RWPE1 (cell line): ENCODE measurements at regions not wholly inside any gene's neighbourhood (a gene's known extent, or its start where the extent isn't known, plus 50 kb on each side); places are given as distances from the start of the nearest gene placed in this dataset.

Experiments used
- CTCF ChIA-PET: fragments of 350-600 bp; sonication (Branson Sonifier 250); formaldehyde crosslinking; extraction: SDS; loops from one replicate; lab custom pipeline; 2021; lab: Yijun Ruan, JAX
- POLR2A ChIA-PET: fragments of 400-600 bp; formaldehyde crosslinking; extraction: SDS; loops from one replicate; lab custom pipeline; 2020; ENCODE audit warnings: antibody characterized with exemption; ENCODE audit not compliant: low non-redundant PET; lab: Yijun Ruan, JAX
- DNase-seq: peaks from one replicate; pipeline ENCODE4 v3.0.0; 2012; ENCODE audit warnings: low spot score
- H3K27ac ChIP-seq: fragments of 450-650 bp; 2 replicates; pipeline ENCODE4 v1.5.1; 2017
- CTCF ChIP-seq: fragments of 450-650 bp; conservative IDR thresholded peaks from 2 replicates; pipeline ENCODE4 v1.5.1; 2017; ENCODE audit warnings: low read depth, mild to moderate bottlenecking

GRCh38 chr22:49715450-49715849 is 112.2 kb downstream of the BRD1 start:
- DNase-seq, result no peak
- no peak overlapping the region for H3K27ac ChIP-seq
- ChIA-PET CTCF (no interaction called here), POLR2A (no interaction called here)
- no peak for TF ChIP-seq CTCF

- no peak for TF ChIP-seq CTCF
- POLR2A ChIA-PET, result no interaction called here
- CTCF ChIA-PET, result interaction anchor here (0.5 kb wide), 1 partner anchor 1025 kb away, joined by 3 read pairs; no protein-coding TSS in a partner anchor
- no peak for DNase-seq
- no peak overlapping the region for H3K27ac ChIP-seq
Observed at GRCh38 chr22:49713003-49713402, 114.7 kb downstream of the BRD1 start.

GRCh38 chr22:49712195-49712791 is 115.4 kb downstream of the BRD1 start:
- H3K27ac ChIP-seq, result no peak overlapping the region
- POLR2A ChIA-PET, result no interaction called here
- peak; percentile 8 for DNase-seq
- no peak for TF ChIP-seq CTCF
- CTCF ChIA-PET, result interaction anchor here (0.5 kb wide), 1 partner anchor 1025 kb away, joined by 3 read pairs; no protein-coding TSS in a partner anchor

GRCh38 chr22:49710746-49711145 is 116.9 kb downstream of the BRD1 start:
- no peak for TF ChIP-seq CTCF
- POLR2A ChIA-PET, result no interaction called here
- CTCF ChIA-PET, result no interaction called here
- no peak for DNase-seq
- no peak overlapping the region for H3K27ac ChIP-seq

GRCh38 chr22:49709464-49709863 is 118.2 kb downstream of the BRD1 start:
- CTCF ChIA-PET, result no interaction called here
- no peak for TF ChIP-seq CTCF
- POLR2A ChIA-PET, result no interaction called here
- no peak for DNase-seq
- no peak overlapping the region for H3K27ac ChIP-seq

- no peak for TF ChIP-seq CTCF
- H3K27ac ChIP-seq, result no peak overlapping the region
- ChIA-PET POLR2A (no interaction called here), CTCF (no interaction called here)
- DNase-seq, result no peak
Observed at GRCh38 chr22:49705972-49706352, 121.7 kb downstream of the BRD1 start.
